Skeletal muscle satellite cell (primary cell): ENCODE measurements at regions not wholly inside any gene's neighbourhood (a gene's known extent, or its start where the extent isn't known, plus 50 kb on each side); places are given as distances from the start of the nearest gene placed in this dataset.
"Not testable (repeated sequence)": the region's sequence is repeated elsewhere in the genome, so short reads cannot be mapped to it uniquely, and the experiment has no call there.

Source experiments
- H3K27me3 ChIP-seq: 2 replicates; pipeline ENCODE4 v1.7.0; 2013; ENCODE audit warnings: low read length; ENCODE audit not compliant: control insufficient read depth, insufficient read depth
- H3K36me3 ChIP-seq: 2 replicates; pipeline ENCODE4 v1.7.0; 2013; ENCODE audit warnings: mild to moderate bottlenecking, control low read depth, low read length; ENCODE audit not compliant: insufficient read depth
- H3K4me1 ChIP-seq: 2 replicates; pipeline ENCODE4 v1.7.0; 2013; ENCODE audit warnings: low read length; ENCODE audit not compliant: control insufficient read depth, insufficient read depth
- H3K4me2 ChIP-seq: 2 replicates; pipeline ENCODE4 v1.7.0; 2013; ENCODE audit warnings: mild to moderate bottlenecking, low read length
- H3K4me3 ChIP-seq: 2 replicates; pipeline ENCODE4 v1.7.0; 2013; ENCODE audit warnings: low read length
- H3K9ac ChIP-seq: 2 replicates; pipeline ENCODE4 v1.7.0; 2013; ENCODE audit warnings: mild to moderate bottlenecking, low read depth, low read length, moderate library complexity
- H3K9me3 ChIP-seq: replicated peaks from 2 replicates; pipeline ENCODE4 v1.7.0; 2013; ENCODE audit warnings: mild to moderate bottlenecking, control low read depth, low read length

- H3K27me3 ChIP-seq = peaks cover 13% of the 10 kb centered on the region
- H3K36me3 ChIP-seq = no peaks in the 10 kb centered on the region
- no peaks in the 10 kb centered on the region for H3K9me3 ChIP-seq
- H3K4me3 ChIP-seq = no peak overlapping the region
- no peak overlapping the region for H3K9ac ChIP-seq
- H3K4me1 ChIP-seq = no peaks in the 10 kb centered on the region
- no peak overlapping the region for H3K4me2 ChIP-seq
Measured at GRCh38 chr3:34068505-34068904, 270.1 kb downstream of the PDCD6IP start.

DNA sequence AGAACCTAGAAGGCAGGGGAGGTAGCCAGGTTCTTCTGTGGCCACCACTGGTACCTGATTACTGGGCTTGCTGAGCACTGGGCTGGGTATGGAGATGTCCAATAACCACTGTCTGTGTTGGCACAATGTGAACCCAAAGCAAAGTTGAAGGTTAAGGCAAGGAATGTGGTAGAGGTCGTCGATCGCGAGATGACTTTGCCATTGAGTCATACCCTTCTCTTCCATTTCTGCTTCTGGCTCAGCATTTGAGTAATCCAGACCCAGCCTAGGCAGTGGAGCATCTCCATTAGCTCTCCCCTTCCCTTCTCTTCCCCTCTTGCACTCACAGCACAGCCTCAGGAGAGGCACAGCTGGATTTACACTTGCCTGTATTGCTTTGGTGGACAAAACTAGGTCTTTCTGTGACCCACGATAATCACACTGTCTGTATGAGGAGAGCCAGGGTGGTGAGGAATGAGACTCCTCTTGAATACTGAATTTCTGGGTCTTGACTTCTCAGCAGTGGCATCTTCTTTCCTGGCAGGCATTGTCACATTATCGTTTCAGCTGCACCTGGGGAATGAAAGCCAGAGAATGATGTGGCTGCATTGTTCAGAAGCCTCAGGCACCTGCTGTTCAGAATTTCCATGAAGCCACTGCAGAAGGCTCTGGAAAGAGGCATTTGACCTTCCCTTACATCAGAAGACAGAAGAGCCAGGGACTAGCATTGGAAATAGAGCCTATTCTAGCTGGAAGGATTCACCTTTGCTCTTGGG lies 272.6 kb downstream of the PDCD6IP start:
- no peaks in the 10 kb centered on the region for H3K36me3 ChIP-seq

GRCh38 chr3:34072297-34072696 lies 273.9 kb downstream of the PDCD6IP start:
- no peaks in the 10 kb centered on the region for H3K36me3 ChIP-seq
- peaks cover 18% of the 10 kb centered on the region for H3K27me3 ChIP-seq
- H3K9ac ChIP-seq = no peak overlapping the region

More for the DNA sequence above, 272.6 kb downstream of the PDCD6IP start:
- Histone ChIP-seq H3K9ac (no peak overlapping the region), H3K4me2 (no peak overlapping the region), H3K4me3 (no peak overlapping the region), H3K4me1 (no peaks in the 10 kb centered on the region), H3K9me3 (no peaks in the 10 kb centered on the region), H3K27me3 (peaks cover 10% of the 10 kb centered on the region)

GRCh38 chr3:34073111-34073510 lies 274.7 kb downstream of the PDCD6IP start:
- no peaks in the 10 kb centered on the region for H3K4me1 ChIP-seq
- H3K4me2 ChIP-seq = no peak overlapping the region

More at GRCh38 chr3:34072297-34072696, 273.9 kb downstream of the PDCD6IP start:
- Histone ChIP-seq H3K4me1 (no peaks in the 10 kb centered on the region), H3K4me2 (no peak overlapping the region), H3K9me3 (no peaks in the 10 kb centered on the region), H3K4me3 (no peak overlapping the region)

GRCh38 chr3:34073961-34074360 lies 275.5 kb downstream of the PDCD6IP start:
- Histone ChIP-seq H3K9me3 (no peaks in the 10 kb centered on the region), H3K9ac (no peak overlapping the region), H3K36me3 (no peaks in the 10 kb centered on the region), H3K4me3 (no peak overlapping the region), H3K4me1 (no peaks in the 10 kb centered on the region), H3K27me3 (peaks cover 18% of the 10 kb centered on the region), H3K4me2 (no peak overlapping the region)

More at GRCh38 chr3:34073111-34073510, 274.7 kb downstream of the PDCD6IP start:
- no peak overlapping the region for H3K4me3 ChIP-seq
- no peak overlapping the region for H3K9ac ChIP-seq
- H3K27me3 ChIP-seq = peaks cover 18% of the 10 kb centered on the region
- H3K36me3 ChIP-seq = no peaks in the 10 kb centered on the region
- H3K9me3 ChIP-seq = no peaks in the 10 kb centered on the region

DNA sequence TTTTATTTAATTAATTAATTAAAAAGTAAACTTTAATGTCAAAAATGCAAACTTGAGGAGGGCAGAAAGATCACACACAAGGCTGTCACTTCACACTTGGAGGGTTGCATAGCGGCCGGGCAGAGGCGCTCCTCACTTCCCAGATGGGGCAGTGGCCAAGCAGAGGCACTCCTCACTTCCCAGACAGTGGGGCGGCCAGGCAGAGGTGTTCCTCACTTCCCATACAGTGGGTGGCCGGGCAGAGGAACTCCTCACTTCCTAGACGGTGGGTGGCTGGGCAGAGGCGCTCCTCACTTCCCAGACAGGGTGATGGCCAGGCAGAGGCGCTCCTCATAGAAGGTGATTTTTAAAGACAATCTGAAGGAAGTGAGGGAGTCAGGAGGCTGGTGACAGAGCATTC lies 277.5 kb downstream of the PDCD6IP start:
- no peak overlapping the region for H3K4me3 ChIP-seq
- no peak overlapping the region for H3K4me2 ChIP-seq
- H3K9ac ChIP-seq = no peak overlapping the region
- no peaks in the 10 kb centered on the region for H3K4me1 ChIP-seq
- H3K9me3 ChIP-seq = no peaks in the 10 kb centered on the region
- H3K27me3 ChIP-seq = peaks cover 12% of the 10 kb centered on the region
- H3K36me3 ChIP-seq = no peaks in the 10 kb centered on the region

GRCh38 chr3:34077417-34078195 lies 279.2 kb downstream of the PDCD6IP start:
- H3K27me3 ChIP-seq = peaks cover 8% of the 10 kb centered on the region
- no peaks in the 10 kb centered on the region for H3K36me3 ChIP-seq
- H3K4me3 ChIP-seq = no peak overlapping the region
- no peak overlapping the region for H3K4me2 ChIP-seq
- H3K4me1 ChIP-seq = no peaks in the 10 kb centered on the region
- no peaks in the 10 kb centered on the region for H3K9me3 ChIP-seq
- H3K9ac ChIP-seq = no peak overlapping the region

DNA sequence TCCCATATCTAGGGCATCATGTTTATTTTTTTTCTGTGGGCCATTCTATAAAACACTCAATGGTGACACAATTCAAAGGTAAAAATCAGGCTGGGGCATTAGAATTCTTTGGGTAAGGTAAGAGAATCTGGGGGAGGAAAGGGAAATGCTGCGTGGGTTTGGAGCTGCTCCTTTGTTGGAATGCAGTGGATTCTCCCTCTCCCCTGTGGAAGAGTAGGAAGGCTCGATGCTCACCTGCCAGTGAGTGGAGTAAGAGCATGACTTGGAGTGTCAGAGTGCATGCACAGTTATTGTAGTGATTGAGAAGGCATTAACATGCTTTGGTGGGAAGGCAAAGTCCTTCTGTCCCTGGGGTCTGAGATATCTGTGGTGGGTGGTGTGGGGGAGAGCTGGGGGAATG lies 280.0 kb downstream of the PDCD6IP start:
- Histone ChIP-seq H3K9ac (no peak overlapping the region), H3K36me3 (no peaks in the 10 kb centered on the region), H3K27me3 (peaks cover 8% of the 10 kb centered on the region), H3K9me3 (no peaks in the 10 kb centered on the region), H3K4me3 (no peak overlapping the region), H3K4me1 (no peaks in the 10 kb centered on the region), H3K4me2 (no peak overlapping the region)

GRCh38 chr3:34079849-34080248 lies 281.4 kb downstream of the PDCD6IP start:
- H3K27me3 ChIP-seq, H3K4me3 ChIP-seq, H3K4me2 ChIP-seq, H3K9me3 ChIP-seq, H3K4me1 ChIP-seq, H3K9ac ChIP-seq, H3K36me3 ChIP-seq: not testable (repeated sequence)

GRCh38 chr3:34090379-34090778 lies 291.9 kb downstream of the PDCD6IP start:
- H3K4me1 ChIP-seq, H3K4me2 ChIP-seq, H3K9me3 ChIP-seq, H3K27me3 ChIP-seq, H3K4me3 ChIP-seq, H3K9ac ChIP-seq, H3K36me3 ChIP-seq: not testable (repeated sequence)

DNA sequence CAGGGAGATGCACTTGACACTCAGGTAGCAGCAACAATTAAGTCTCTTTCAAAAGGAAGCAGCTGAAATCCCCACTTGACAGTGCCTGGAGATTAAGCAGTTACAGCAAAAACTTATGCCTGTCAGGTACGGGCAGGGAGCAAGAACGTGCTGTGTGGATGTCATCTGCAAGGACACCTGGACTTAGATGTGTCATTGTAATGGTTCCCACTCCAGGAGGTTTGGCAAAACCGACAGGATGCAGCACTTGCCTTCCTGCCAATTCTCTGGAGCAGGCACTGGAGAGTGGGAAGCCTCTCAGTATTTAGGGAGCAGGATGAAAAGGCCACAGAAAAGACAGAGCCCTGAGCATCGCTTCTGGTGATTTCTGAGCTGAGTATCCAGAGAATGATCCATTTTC lies 292.4 kb downstream of the PDCD6IP start:
- Histone ChIP-seq H3K4me3 (no peak overlapping the region), H3K27me3 (no peaks in the 10 kb centered on the region), H3K9ac (no peak overlapping the region), H3K36me3 (no peaks in the 10 kb centered on the region), H3K9me3 (no peaks in the 10 kb centered on the region), H3K4me1 (no peaks in the 10 kb centered on the region), H3K4me2 (no peak overlapping the region)

DNA sequence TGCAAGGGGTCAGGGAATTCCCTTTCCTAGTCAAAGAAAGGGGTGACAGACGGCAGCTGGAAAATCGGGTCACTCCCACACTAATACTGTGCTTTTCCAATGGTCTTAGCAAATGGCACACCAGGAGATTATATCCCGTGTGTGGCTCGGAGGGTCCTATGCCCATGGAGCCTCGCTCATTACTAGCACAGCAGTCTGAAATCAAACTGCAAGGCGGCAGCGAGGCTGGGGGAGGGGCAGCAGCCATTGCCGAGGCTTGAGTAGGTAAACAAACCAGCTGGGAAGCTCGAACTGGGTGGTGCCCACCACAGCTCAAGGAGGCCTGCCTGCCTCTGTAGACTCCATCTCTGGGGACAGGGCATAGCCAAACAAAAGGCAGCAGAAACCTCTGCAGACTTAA lies 295.9 kb downstream of the PDCD6IP start:
- not testable (repeated sequence) for H3K4me3 ChIP-seq, H3K4me2 ChIP-seq, H3K36me3 ChIP-seq, H3K27me3 ChIP-seq, H3K9ac ChIP-seq, H3K9me3 ChIP-seq, H3K4me1 ChIP-seq
